Lung (tissue), 11 donors: ENCODE measurements at regions not wholly inside any gene's neighbourhood (a gene's known extent, or its start where the extent isn't known, plus 50 kb on each side); places are given as distances from the start of the nearest gene placed in this dataset.
A peak's percentile ranks its signal among the peaks of the same experiment; 100 is the strongest.

Experiments
- ATAC-seq: fragments of 200-7000 bp; cut with Tn5 transposase; one replicate; pipeline ENCODE4 v1.9.1; 2020; ENCODE audit warnings: moderate number of reproducible peaks; ENCODE audit not compliant: insufficient read depth, low FRiP score
- DNase-seq, 3 donors: peaks; one replicate each; pipeline ENCODE4 v3.0.0-alpha.2; 2013 to 2017
- H3K27ac ChIP-seq, 2 donors: one replicate each; pipeline ENCODE4 v1.5.1; 2013; ENCODE audit warnings: mild to moderate bottlenecking in 2 of 2, moderate library complexity in 2 of 2, control low read depth in 1 of 2, inconsistent platforms in 1 of 2, low read depth in 1 of 2, low read length in 1 of 2
- H3K27me3 ChIP-seq, 3 donors: one replicate each; pipeline ENCODE4 v1.5.1; 2013; ENCODE audit warnings: low read length in 2 of 3; ENCODE audit not compliant: control insufficient read depth in 3 of 3, insufficient read depth in 3 of 3
- H3K36me3 ChIP-seq, 4 donors: one replicate each; pipeline ENCODE4 v1.5.1; 2013; ENCODE audit warnings: low read length in 4 of 4, mild to moderate bottlenecking in 1 of 4, moderate library complexity in 1 of 4; ENCODE audit not compliant: control insufficient read depth in 4 of 4, insufficient read depth in 4 of 4
- H3K4me1 ChIP-seq, 5 donors: one replicate each; pipeline ENCODE4 v1.5.1; 2013; ENCODE audit warnings: low read length in 5 of 5, mild to moderate bottlenecking in 2 of 5, moderate library complexity in 1 of 5; ENCODE audit not compliant: control insufficient read depth in 5 of 5, insufficient read depth in 5 of 5
- H3K4me3 ChIP-seq: one replicate; pipeline ENCODE4 v1.5.1; 2013; ENCODE audit warnings: mild to moderate bottlenecking, control low read depth, moderate library complexity
- H3K9ac ChIP-seq, 2 donors: one replicate each; pipeline ENCODE4 v1.5.1; 2013; ENCODE audit warnings: low read length in 2 of 2, control low read depth in 1 of 2; ENCODE audit not compliant: insufficient read depth in 1 of 2
- H3K9me3 ChIP-seq, 4 donors: one replicate each; pipeline ENCODE4 v1.5.1; 2013; ENCODE audit warnings: low read length in 3 of 4, mild to moderate bottlenecking in 1 of 4, moderate library complexity in 1 of 4; ENCODE audit not compliant: control insufficient read depth in 4 of 4, insufficient read depth in 3 of 4
- WGBS, 2 donors: extraction: QIAGEN DNeasy Blood & Tissue Kit; methylation state at CpG; one replicate each; pipeline ENCODE4 v1.1.7; 2013; 5-methylcytosine and 5-hydroxymethylcytosine counted together
- TF ChIP-seq, protein P1 (sequence below): IDR thresholded peaks from 2 replicates; pipeline ENCODE4 v1.5.1; 2012; ENCODE audit warnings: mild to moderate bottlenecking; ENCODE audit errors: control extremely low read depth, extremely low read depth
- donor health status: control.
- donor health status: control.
- donor health status: Bipolar disorder and iron deficiency.
- donor health status: healthy.
- donor health status: DM: yes; HTN: yes; CAD: no.

DNA sequence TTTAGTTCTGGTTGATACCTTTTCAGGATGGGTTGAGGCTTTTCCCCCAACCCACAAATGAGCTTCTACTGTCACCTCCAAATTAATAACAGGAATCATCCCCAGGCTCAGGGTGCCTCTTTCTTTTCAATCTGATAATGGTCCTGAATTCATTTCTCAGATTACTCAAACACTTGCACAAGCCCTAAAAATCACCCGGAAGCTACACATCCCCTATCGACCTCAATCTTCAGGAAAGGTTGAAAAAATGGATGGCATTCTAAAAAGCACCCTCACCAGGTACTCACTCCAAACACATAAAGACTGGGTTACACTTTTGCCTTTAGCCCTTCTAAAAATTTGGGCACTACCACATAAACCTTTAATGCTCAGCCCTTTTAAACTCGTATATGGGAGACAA lies 79.9 kb downstream of the COQ2 start:
- Histone ChIP-seq H3K27ac (no peak overlapping the region), H3K9me3 (no peaks in the 10 kb centered on the region), H3K27me3 (no peaks in the 10 kb centered on the region), H3K36me3 (no peaks in the 10 kb centered on the region), H3K9ac (no peak overlapping the region), H3K4me3 (no peak overlapping the region), H3K4me1 (no peaks in the 10 kb centered on the region)
- ATAC-seq, result no peak
- 24 to 51% methylated on average over 3 of the region's 3 CpGs for WGBS, 2 donors
- no peak for DNase-seq
- TF ChIP-seq, protein P1, sequence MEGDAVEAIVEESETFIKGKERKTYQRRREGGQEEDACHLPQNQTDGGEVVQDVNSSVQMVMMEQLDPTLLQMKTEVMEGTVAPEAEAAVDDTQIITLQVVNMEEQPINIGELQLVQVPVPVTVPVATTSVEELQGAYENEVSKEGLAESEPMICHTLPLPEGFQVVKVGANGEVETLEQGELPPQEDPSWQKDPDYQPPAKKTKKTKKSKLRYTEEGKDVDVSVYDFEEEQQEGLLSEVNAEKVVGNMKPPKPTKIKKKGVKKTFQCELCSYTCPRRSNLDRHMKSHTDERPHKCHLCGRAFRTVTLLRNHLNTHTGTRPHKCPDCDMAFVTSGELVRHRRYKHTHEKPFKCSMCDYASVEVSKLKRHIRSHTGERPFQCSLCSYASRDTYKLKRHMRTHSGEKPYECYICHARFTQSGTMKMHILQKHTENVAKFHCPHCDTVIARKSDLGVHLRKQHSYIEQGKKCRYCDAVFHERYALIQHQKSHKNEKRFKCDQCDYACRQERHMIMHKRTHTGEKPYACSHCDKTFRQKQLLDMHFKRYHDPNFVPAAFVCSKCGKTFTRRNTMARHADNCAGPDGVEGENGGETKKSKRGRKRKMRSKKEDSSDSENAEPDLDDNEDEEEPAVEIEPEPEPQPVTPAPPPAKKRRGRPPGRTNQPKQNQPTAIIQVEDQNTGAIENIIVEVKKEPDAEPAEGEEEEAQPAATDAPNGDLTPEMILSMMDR, result no peak

DNA sequence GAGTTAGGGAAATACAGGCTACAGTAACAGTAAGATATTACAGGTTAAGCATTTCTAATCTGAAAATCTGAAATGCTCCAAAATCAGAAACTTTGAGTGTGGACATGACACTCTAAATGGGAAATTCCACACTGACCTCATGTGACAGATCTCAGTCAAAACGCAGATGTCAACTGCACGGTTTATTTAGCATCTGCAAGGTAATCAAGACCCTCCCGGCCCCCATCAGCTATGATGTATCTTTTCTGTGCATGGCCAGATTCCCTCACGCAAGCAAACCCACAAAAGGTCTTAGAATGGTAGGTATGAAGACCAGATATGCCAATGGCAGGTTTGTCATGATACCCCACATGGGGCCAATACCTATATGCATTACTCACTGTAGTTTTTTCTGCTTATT lies 82.8 kb downstream of the COQ2 start:
- no peaks in the 10 kb centered on the region for H3K4me1 ChIP-seq
- TF ChIP-seq, protein P1, result no peak
- ATAC-seq (no peak), DNase-seq (no peak)
- H3K9me3 ChIP-seq, result peaks cover 0 to 2% (median 0%) of the 10 kb centered on the region in 4 donors
- H3K9ac ChIP-seq, result no peak overlapping the region
- H3K36me3 ChIP-seq, result no peaks in the 10 kb centered on the region
- no peak overlapping the region for H3K4me3 ChIP-seq
- H3K27ac ChIP-seq, result no peak overlapping the region
- 89 to 92% methylated on average over 4 of the region's 4 CpGs for WGBS, 2 donors
- no peaks in the 10 kb centered on the region for H3K27me3 ChIP-seq

DNA sequence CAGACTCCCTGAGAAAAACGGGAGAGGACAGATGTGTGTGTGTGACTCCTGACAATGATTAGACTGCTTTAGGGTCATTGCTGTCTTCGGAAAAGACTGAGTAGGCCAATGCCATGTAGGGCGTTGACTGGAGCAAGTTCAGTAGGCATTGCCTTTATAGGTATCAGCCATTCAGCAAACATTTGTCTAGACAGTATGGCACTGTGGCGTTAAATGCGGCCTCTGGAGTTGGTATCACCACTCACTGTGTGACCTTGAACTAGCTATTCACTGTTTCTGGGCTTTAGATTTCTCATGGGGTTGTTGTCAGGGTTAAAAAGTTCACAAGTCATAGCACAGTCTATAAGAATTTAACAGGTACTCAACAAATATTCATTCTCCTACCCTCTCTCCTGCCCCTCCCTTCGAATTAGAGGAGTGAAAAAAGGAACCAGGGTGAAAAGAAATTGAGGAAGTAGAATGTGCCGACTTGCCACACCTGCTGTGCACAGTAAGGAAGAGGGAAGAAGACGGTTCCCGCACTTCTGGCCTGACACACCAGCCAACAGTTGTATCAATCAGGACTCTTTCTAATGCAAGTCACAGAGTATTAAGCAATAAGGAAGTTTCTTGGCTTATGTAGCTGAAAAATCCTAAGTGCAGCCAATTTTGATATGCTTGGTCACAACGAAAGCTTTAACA lies 83.2 kb upstream of the PLAC8 start:
- 52 to 65% methylated on average over 10 of the region's 10 CpGs for WGBS, 2 donors
- Histone ChIP-seq H3K27ac (peak overlapping the region in 1 of 2 donors; percentile 39), H3K27me3 (no peaks in the 10 kb centered on the region), H3K36me3 (no peaks in the 10 kb centered on the region), H3K4me3 (no peak overlapping the region), H3K9me3 (peaks cover 0 to 2% (median 0%) of the 10 kb centered on the region in 4 donors), H3K4me1 (no peaks in the 10 kb centered on the region), H3K9ac (no peak overlapping the region)
- TF ChIP-seq, protein P1, result no peak
- DNase-seq (peak in 2 of 3 donors; percentile 13 to 37), ATAC-seq (peak; percentile 41)

DNA sequence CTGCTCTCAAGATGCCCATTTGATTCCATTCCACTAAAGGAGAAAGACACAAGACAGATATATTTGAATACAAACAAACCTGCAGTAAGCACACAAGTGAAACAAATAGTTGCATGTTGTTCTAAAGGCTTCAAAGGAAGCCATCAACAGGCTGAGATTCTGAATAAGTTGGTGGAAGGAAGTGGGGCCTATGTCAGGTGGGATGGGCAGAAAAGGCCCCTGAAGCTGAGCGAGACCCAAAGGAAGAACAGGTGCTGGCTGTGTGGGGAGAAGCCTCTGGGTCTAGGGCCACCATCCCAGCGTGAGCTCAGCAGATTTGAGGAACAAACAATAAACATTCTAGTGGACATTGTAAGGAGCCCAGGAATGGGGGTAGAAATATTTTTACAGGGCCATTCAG lies 82.4 kb upstream of the PLAC8 start:
- TF ChIP-seq, protein P1, result no peak
- no peak overlapping the region for H3K9ac ChIP-seq
- H3K4me3 ChIP-seq, result no peak overlapping the region
- DNase-seq (no peak), ATAC-seq (no peak)
- peak overlapping the region in 1 of 2 donors; percentile 14 for H3K27ac ChIP-seq
- H3K4me1 ChIP-seq, result no peaks in the 10 kb centered on the region
- H3K36me3 ChIP-seq, result no peaks in the 10 kb centered on the region
- WGBS, 2 donors, result 48 to 73% methylated on average over 2 of the region's 2 CpGs
- H3K27me3 ChIP-seq, result no peaks in the 10 kb centered on the region
- peaks cover 0 to 2% (median 0%) of the 10 kb centered on the region in 4 donors for H3K9me3 ChIP-seq
